Smooth muscle cell (in vitro differentiated cells): ENCODE measurements at regions not wholly inside any gene's neighbourhood (a gene's known extent, or its start where the extent isn't known, plus 50 kb on each side); places are given as distances from the start of the nearest gene placed in this dataset.

Experiments used
- DNase-seq: peaks from one replicate; lab custom pipeline; 2025; ENCODE audit not compliant: unreplicated experiment; lab: John Stamatoyannopoulos, UW
- H2AFZ ChIP-seq: fragments of 200-600 bp; sonication (generic); 2 replicates; pipeline ENCODE4 v1.6.0; 2016; ENCODE audit warnings: antibody characterized with exemption, low read depth, mild to moderate bottlenecking
- H3F3A ChIP-seq: fragments of 200-600 bp; sonication (generic); 2 replicates; pipeline ENCODE4 v1.6.0; 2017; ENCODE audit warnings: antibody characterized with exemption, low read depth
- H3K27ac ChIP-seq: fragments of 200-600 bp; sonication (generic); 2 replicates; pipeline ENCODE4 v1.5.1; 2016; ENCODE audit warnings: low read depth, mild to moderate bottlenecking
- H3K27me3 ChIP-seq: fragments of 200-600 bp; sonication (generic); 2 replicates; pipeline ENCODE4 v1.6.1; 2016; ENCODE audit warnings: low read depth, mild to moderate bottlenecking
- H3K36me3 ChIP-seq: fragments of 200-600 bp; sonication (generic); 2 replicates; pipeline ENCODE4 v1.5.1; 2016; ENCODE audit warnings: low read depth
- H3K4me1 ChIP-seq: fragments of 200-600 bp; sonication (generic); 2 replicates; pipeline ENCODE4 v1.5.1; 2016; ENCODE audit warnings: low read depth
- H3K4me2 ChIP-seq: fragments of 200-600 bp; sonication (generic); 2 replicates; pipeline ENCODE4 v1.6.0; 2016; ENCODE audit warnings: mild to moderate bottlenecking
- H3K4me3 ChIP-seq: fragments of 200-600 bp; sonication (generic); 2 replicates; pipeline ENCODE4 v1.5.1; 2016; ENCODE audit warnings: mild to moderate bottlenecking
- H3K79me2 ChIP-seq: fragments of 200-600 bp; sonication (generic); 2 replicates; pipeline ENCODE4 v1.6.0; 2016; ENCODE audit warnings: low read depth, mild to moderate bottlenecking
- H3K9ac ChIP-seq: fragments of 200-600 bp; sonication (generic); 2 replicates; pipeline ENCODE4 v1.6.0; 2016; ENCODE audit warnings: low read depth
- H3K9me3 ChIP-seq: fragments of 200-600 bp; sonication (generic); replicated peaks from 2 replicates; pipeline ENCODE4 v1.5.1; 2016; ENCODE audit warnings: low read depth
- H4K20me1 ChIP-seq: fragments of 200-600 bp; sonication (generic); 2 replicates; pipeline ENCODE4 v1.6.0; 2016; ENCODE audit warnings: low read depth
- CTCF ChIP-seq: fragments of 200-600 bp; sonication (generic); IDR thresholded peaks from 2 replicates; pipeline ENCODE4 v1.5.1; 2017; ENCODE audit warnings: borderline replicate concordance, mild to moderate bottlenecking, antibody characterized with exemption; ENCODE audit not compliant: insufficient read depth, poor library complexity, severe bottlenecking
- WGBS: methylation state at CpG from one replicate; pipeline ENCODE4 v1.1.7; 2016; ENCODE audit warnings: low lambda C conversion rate; 5-methylcytosine and 5-hydroxymethylcytosine counted together

GRCh38 chr13:72462726-72463125 lies 264.7 kb downstream of the MZT1 start:
- Histone ChIP-seq H3K4me1 (peaks cover 8% of the 10 kb centered on the region), H3K27me3 (no peaks in the 10 kb centered on the region), H3K9me3 (no peaks in the 10 kb centered on the region), H3K9ac (no peak overlapping the region), H4K20me1 (no peaks in the 10 kb centered on the region), H3K36me3 (no peaks in the 10 kb centered on the region), H3K4me2 (no peak overlapping the region), H3K27ac (no peak overlapping the region), H3F3A (no peaks in the 10 kb centered on the region), H3K4me3 (no peak overlapping the region), H2AFZ (no peak overlapping the region), H3K79me2 (no peaks in the 10 kb centered on the region)
- no peak for DNase-seq
- TF ChIP-seq CTCF, result no peak

GRCh38 chr13:72462166-72462565 lies 265.3 kb downstream of the MZT1 start:
- no peak for TF ChIP-seq CTCF
- no peak overlapping the region for H3K27ac ChIP-seq

GRCh38 chr13:72458701-72459100 lies 268.7 kb downstream of the MZT1 start:
- Histone ChIP-seq H3K9ac (no peak overlapping the region), H3F3A (no peaks in the 10 kb centered on the region), H3K27ac (no peak overlapping the region), H3K4me1 (peaks cover 5% of the 10 kb centered on the region), H2AFZ (no peak overlapping the region), H3K27me3 (no peaks in the 10 kb centered on the region), H3K4me3 (no peak overlapping the region), H3K79me2 (no peaks in the 10 kb centered on the region), H3K4me2 (no peak overlapping the region), H3K9me3 (no peaks in the 10 kb centered on the region), H3K36me3 (no peaks in the 10 kb centered on the region), H4K20me1 (no peaks in the 10 kb centered on the region)
- TF ChIP-seq CTCF, result no peak
- DNase-seq, result no peak
- 0% methylated on average over 1 of the region's 1 CpG for WGBS

More at GRCh38 chr13:72462166-72462565, 265.3 kb downstream of the MZT1 start:
- no peaks in the 10 kb centered on the region for H3K27me3 ChIP-seq
- H3K4me1 ChIP-seq, result peaks cover 8% of the 10 kb centered on the region
- no peak overlapping the region for H3K4me2 ChIP-seq
- H2AFZ ChIP-seq, result no peak overlapping the region
- H3K4me3 ChIP-seq, result no peak overlapping the region
- no peaks in the 10 kb centered on the region for H3F3A ChIP-seq
- no peak overlapping the region for H3K9ac ChIP-seq
- H3K36me3 ChIP-seq, result no peaks in the 10 kb centered on the region
- no peaks in the 10 kb centered on the region for H3K79me2 ChIP-seq
- H3K9me3 ChIP-seq, result no peaks in the 10 kb centered on the region
- no peak for DNase-seq
- H4K20me1 ChIP-seq, result no peaks in the 10 kb centered on the region

GRCh38 chr13:72457151-72457550 lies 270.3 kb downstream of the MZT1 start:
- Histone ChIP-seq H3K9me3 (no peaks in the 10 kb centered on the region), H3K9ac (no peak overlapping the region), H3K27ac (no peak overlapping the region), H2AFZ (no peak overlapping the region), H4K20me1 (no peaks in the 10 kb centered on the region), H3K36me3 (no peaks in the 10 kb centered on the region), H3K4me1 (no peaks in the 10 kb centered on the region), H3K27me3 (no peaks in the 10 kb centered on the region), H3K79me2 (no peaks in the 10 kb centered on the region), H3F3A (no peaks in the 10 kb centered on the region), H3K4me3 (no peak overlapping the region), H3K4me2 (no peak overlapping the region)
- no peak for TF ChIP-seq CTCF
- 91% methylated on average over 1 of the region's 1 CpG for WGBS
- no peak for DNase-seq
